Peyer's patch (tissue), 4 donors: ENCODE measurements at regions not wholly inside any gene's neighbourhood (a gene's known extent, or its start where the extent isn't known, plus 50 kb on each side); places are given as distances from the start of the nearest gene placed in this dataset.
"Not testable (repeated sequence)": the region's sequence is repeated elsewhere in the genome, so short reads cannot be mapped to it uniquely, and the experiment has no call there.

Experiments
- POLR2A ChIP-seq, 2 donors: fragments of 450-650 bp; IDR thresholded peaks; one replicate each; pipeline ENCODE4 v1.5.1; 2017; ENCODE audit warnings: antibody characterized with exemption in 2 of 2, mild to moderate bottlenecking in 2 of 2, moderate library complexity in 2 of 2
- TF ChIP-seq, protein P1 (sequence below), 6 experiments: fragments of 450-650 bp in 4 of 6; fragments of 200-600 bp in 2 of 6; sonication (generic) in 1 of 6; IDR thresholded peaks; one replicate each; pipeline ENCODE4 v1.5.1; 2017 to 2019; ENCODE audit warnings: antibody characterized with exemption in 6 of 6, mild to moderate bottlenecking in 3 of 6, moderate library complexity in 1 of 6

DNA sequence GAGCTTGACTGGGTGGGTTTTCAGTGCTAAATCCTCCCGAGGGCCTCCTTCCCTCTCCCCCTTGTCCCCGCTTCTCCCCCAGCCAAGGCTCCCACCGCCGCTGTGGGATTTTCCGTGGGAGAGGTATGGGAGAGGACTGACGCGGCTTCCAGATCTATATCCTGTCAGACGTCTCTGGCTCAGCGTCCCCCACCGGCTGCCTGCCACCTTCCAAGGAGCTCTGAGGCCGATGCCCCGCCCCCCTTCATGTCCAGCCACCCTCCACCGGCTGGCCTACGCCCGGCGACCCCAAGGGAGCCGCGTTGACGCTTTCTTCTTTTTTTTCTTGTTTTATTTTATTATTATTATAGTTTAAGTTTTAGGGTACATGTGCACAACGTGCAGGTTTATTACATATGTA is 3916.7 kb upstream of the OR11H1 start:
- TF ChIP-seq, protein P1, sequence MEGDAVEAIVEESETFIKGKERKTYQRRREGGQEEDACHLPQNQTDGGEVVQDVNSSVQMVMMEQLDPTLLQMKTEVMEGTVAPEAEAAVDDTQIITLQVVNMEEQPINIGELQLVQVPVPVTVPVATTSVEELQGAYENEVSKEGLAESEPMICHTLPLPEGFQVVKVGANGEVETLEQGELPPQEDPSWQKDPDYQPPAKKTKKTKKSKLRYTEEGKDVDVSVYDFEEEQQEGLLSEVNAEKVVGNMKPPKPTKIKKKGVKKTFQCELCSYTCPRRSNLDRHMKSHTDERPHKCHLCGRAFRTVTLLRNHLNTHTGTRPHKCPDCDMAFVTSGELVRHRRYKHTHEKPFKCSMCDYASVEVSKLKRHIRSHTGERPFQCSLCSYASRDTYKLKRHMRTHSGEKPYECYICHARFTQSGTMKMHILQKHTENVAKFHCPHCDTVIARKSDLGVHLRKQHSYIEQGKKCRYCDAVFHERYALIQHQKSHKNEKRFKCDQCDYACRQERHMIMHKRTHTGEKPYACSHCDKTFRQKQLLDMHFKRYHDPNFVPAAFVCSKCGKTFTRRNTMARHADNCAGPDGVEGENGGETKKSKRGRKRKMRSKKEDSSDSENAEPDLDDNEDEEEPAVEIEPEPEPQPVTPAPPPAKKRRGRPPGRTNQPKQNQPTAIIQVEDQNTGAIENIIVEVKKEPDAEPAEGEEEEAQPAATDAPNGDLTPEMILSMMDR (IDR thresholded peaks at IDR 0.05): not testable (repeated sequence)
- not testable (repeated sequence) for TF ChIP-seq POLR2A (IDR thresholded peaks at IDR 0.05)
